ENCODE measurements at regions not wholly inside any gene's neighbourhood (a gene's known extent, or its start where the extent isn't known, plus 50 kb on each side); places are given as distances from the start of the nearest gene placed in this dataset.

GRCh38 chr10:108905821-108906220, 1017.5 kb downstream of the XPNPEP1 start:
- H3K9ac ChIP-seq (ENCODE audit: low read depth, low read length), result no peak overlapping the region
- H3K27me3 ChIP-seq (ENCODE audit: control insufficient read depth, insufficient read depth, low read length), result peaks cover 9% of the 10 kb centered on the region
- no peak overlapping the region for H3K4me3 ChIP-seq (ENCODE audit: low read depth, low read length)
- no peaks in the 10 kb centered on the region for H3K36me3 ChIP-seq (ENCODE audit: control insufficient read depth, insufficient read depth, low read length)
- no peaks in the 10 kb centered on the region for H3K9me3 ChIP-seq (ENCODE audit: control insufficient read depth, insufficient read depth, low read length)
- H3K4me1 ChIP-seq (ENCODE audit: control insufficient read depth, insufficient read depth, low read length), result no peaks in the 10 kb centered on the region

- Histone ChIP-seq H3K27me3 (ENCODE audit: control insufficient read depth, insufficient read depth, low read length) (peaks cover 2% of the 10 kb centered on the region), H3K9me3 (ENCODE audit: control insufficient read depth, insufficient read depth, low read length) (no peaks in the 10 kb centered on the region), H3K4me1 (ENCODE audit: control insufficient read depth, insufficient read depth, low read length) (no peaks in the 10 kb centered on the region), H3K36me3 (ENCODE audit: control insufficient read depth, insufficient read depth, low read length) (no peaks in the 10 kb centered on the region), H3K9ac (ENCODE audit: low read depth, low read length) (no peak overlapping the region), H3K4me3 (ENCODE audit: low read depth, low read length) (no peak overlapping the region)
Measured at GRCh38 chr10:108905171-108905570, 1018.1 kb downstream of the XPNPEP1 start.

- Histone ChIP-seq H3K27me3 (ENCODE audit: control insufficient read depth, insufficient read depth, low read length) (peaks cover under 1% of the 10 kb centered on the region), H3K9me3 (ENCODE audit: control insufficient read depth, insufficient read depth, low read length) (no peaks in the 10 kb centered on the region), H3K4me1 (ENCODE audit: control insufficient read depth, insufficient read depth, low read length) (peaks cover 4% of the 10 kb centered on the region), H3K36me3 (ENCODE audit: control insufficient read depth, insufficient read depth, low read length) (no peaks in the 10 kb centered on the region), H3K4me3 (ENCODE audit: low read depth, low read length) (no peak overlapping the region), H3K9ac (ENCODE audit: low read depth, low read length) (no peak overlapping the region)
Measured at GRCh38 chr10:108904163-108904838, 1019.0 kb downstream of the XPNPEP1 start.

- Histone ChIP-seq H3K9me3 (ENCODE audit: control insufficient read depth, insufficient read depth, low read length) (no peaks in the 10 kb centered on the region), H3K9ac (ENCODE audit: low read depth, low read length) (no peak overlapping the region), H3K27me3 (ENCODE audit: control insufficient read depth, insufficient read depth, low read length) (no peaks in the 10 kb centered on the region), H3K4me1 (ENCODE audit: control insufficient read depth, insufficient read depth, low read length) (peaks cover 4% of the 10 kb centered on the region), H3K4me3 (ENCODE audit: low read depth, low read length) (no peak overlapping the region), H3K36me3 (ENCODE audit: control insufficient read depth, insufficient read depth, low read length) (no peaks in the 10 kb centered on the region)
Measured at GRCh38 chr10:108902619-108903285, 1020.6 kb downstream of the XPNPEP1 start.

GRCh38 chr10:108901781-108902618, 1021.3 kb downstream of the XPNPEP1 start:
- H3K9me3 ChIP-seq (ENCODE audit: control insufficient read depth, insufficient read depth, low read length), result no peaks in the 10 kb centered on the region
- H3K27me3 ChIP-seq (ENCODE audit: control insufficient read depth, insufficient read depth, low read length), result no peaks in the 10 kb centered on the region
- H3K4me3 ChIP-seq (ENCODE audit: low read depth, low read length), result no peak overlapping the region
- no peak overlapping the region for H3K9ac ChIP-seq (ENCODE audit: low read depth, low read length)
- peaks cover 4% of the 10 kb centered on the region for H3K4me1 ChIP-seq (ENCODE audit: control insufficient read depth, insufficient read depth, low read length)
- no peaks in the 10 kb centered on the region for H3K36me3 ChIP-seq (ENCODE audit: control insufficient read depth, insufficient read depth, low read length)

GRCh38 chr10:108899670-108900069, 1023.6 kb downstream of the XPNPEP1 start:
- Histone ChIP-seq H3K36me3 (ENCODE audit: control insufficient read depth, insufficient read depth, low read length) (no peaks in the 10 kb centered on the region), H3K9ac (ENCODE audit: low read depth, low read length) (no peak overlapping the region), H3K4me3 (ENCODE audit: low read depth, low read length) (no peak overlapping the region), H3K27me3 (ENCODE audit: control insufficient read depth, insufficient read depth, low read length) (no peaks in the 10 kb centered on the region), H3K9me3 (ENCODE audit: control insufficient read depth, insufficient read depth, low read length) (no peaks in the 10 kb centered on the region), H3K4me1 (ENCODE audit: control insufficient read depth, insufficient read depth, low read length) (peaks cover 4% of the 10 kb centered on the region)

- Histone ChIP-seq H3K4me1 (ENCODE audit: control insufficient read depth, insufficient read depth, low read length) (no peaks in the 10 kb centered on the region), H3K9ac (ENCODE audit: low read depth, low read length) (no peak overlapping the region), H3K9me3 (ENCODE audit: control insufficient read depth, insufficient read depth, low read length) (no peaks in the 10 kb centered on the region), H3K27me3 (ENCODE audit: control insufficient read depth, insufficient read depth, low read length) (no peaks in the 10 kb centered on the region), H3K36me3 (ENCODE audit: control insufficient read depth, insufficient read depth, low read length) (no peaks in the 10 kb centered on the region), H3K4me3 (ENCODE audit: low read depth, low read length) (no peak overlapping the region)
Measured at GRCh38 chr10:108894402-108895301, 1028.7 kb downstream of the XPNPEP1 start.

GRCh38 chr10:108877095-108877561, 1046.2 kb downstream of the XPNPEP1 start:
- Histone ChIP-seq H3K4me3 (ENCODE audit: low read depth, low read length) (no peak overlapping the region), H3K4me1 (ENCODE audit: control insufficient read depth, insufficient read depth, low read length) (no peaks in the 10 kb centered on the region), H3K9me3 (ENCODE audit: control insufficient read depth, insufficient read depth, low read length) (no peaks in the 10 kb centered on the region), H3K36me3 (ENCODE audit: control insufficient read depth, insufficient read depth, low read length) (no peaks in the 10 kb centered on the region), H3K27me3 (ENCODE audit: control insufficient read depth, insufficient read depth, low read length) (no peaks in the 10 kb centered on the region), H3K9ac (ENCODE audit: low read depth, low read length) (no peak overlapping the region)

GRCh38 chr10:108872854-108873253, 1050.5 kb downstream of the XPNPEP1 start:
- no peak overlapping the region for H3K4me3 ChIP-seq (ENCODE audit: low read depth, low read length)
- no peaks in the 10 kb centered on the region for H3K9me3 ChIP-seq (ENCODE audit: control insufficient read depth, insufficient read depth, low read length)
- no peaks in the 10 kb centered on the region for H3K27me3 ChIP-seq (ENCODE audit: control insufficient read depth, insufficient read depth, low read length)
- H3K4me1 ChIP-seq (ENCODE audit: control insufficient read depth, insufficient read depth, low read length), result no peaks in the 10 kb centered on the region
- no peaks in the 10 kb centered on the region for H3K36me3 ChIP-seq (ENCODE audit: control insufficient read depth, insufficient read depth, low read length)
- no peak overlapping the region for H3K9ac ChIP-seq (ENCODE audit: low read depth, low read length)

GRCh38 chr10:108868881-108869280, 1054.4 kb downstream of the XPNPEP1 start:
- no peak overlapping the region for H3K9ac ChIP-seq (ENCODE audit: low read depth, low read length)
- H3K36me3 ChIP-seq (ENCODE audit: control insufficient read depth, insufficient read depth, low read length), result no peaks in the 10 kb centered on the region
- H3K4me3 ChIP-seq (ENCODE audit: low read depth, low read length), result no peak overlapping the region
- no peaks in the 10 kb centered on the region for H3K9me3 ChIP-seq (ENCODE audit: control insufficient read depth, insufficient read depth, low read length)
- H3K27me3 ChIP-seq (ENCODE audit: control insufficient read depth, insufficient read depth, low read length), result no peaks in the 10 kb centered on the region
- H3K4me1 ChIP-seq (ENCODE audit: control insufficient read depth, insufficient read depth, low read length), result no peaks in the 10 kb centered on the region

All from iPS-15b (cell line).